NB4 (cell line): ENCODE measurements at regions not wholly inside any gene's neighbourhood (a gene's known extent, or its start where the extent isn't known, plus 50 kb on each side); places are given as distances from the start of the nearest gene placed in this dataset.
"Not testable (repeated sequence)": the region's sequence is repeated elsewhere in the genome, so short reads cannot be mapped to it uniquely, and the experiment has no call there.

Experiments
- MYC ChIP-seq: IDR thresholded peaks from 2 replicates; pipeline ENCODE4 v1.6.1; 2011; ENCODE audit warnings: low read depth, low read length
- POLR2A ChIP-seq: IDR thresholded peaks from 2 replicates; pipeline ENCODE4 v1.6.1; 2011; ENCODE audit warnings: mild to moderate bottlenecking; ENCODE audit not compliant: insufficient read length; ENCODE audit errors: extremely low read depth
- TF ChIP-seq, protein P1 (sequence below): IDR thresholded peaks from one replicate; pipeline ENCODE4 v1.5.1; 2012; ENCODE audit warnings: low read depth, low read length
- TF ChIP-seq, protein P2 (sequence below): IDR thresholded peaks from 2 replicates; pipeline ENCODE4 v1.6.1; 2011; ENCODE audit warnings: low read depth, low read length

DNA sequence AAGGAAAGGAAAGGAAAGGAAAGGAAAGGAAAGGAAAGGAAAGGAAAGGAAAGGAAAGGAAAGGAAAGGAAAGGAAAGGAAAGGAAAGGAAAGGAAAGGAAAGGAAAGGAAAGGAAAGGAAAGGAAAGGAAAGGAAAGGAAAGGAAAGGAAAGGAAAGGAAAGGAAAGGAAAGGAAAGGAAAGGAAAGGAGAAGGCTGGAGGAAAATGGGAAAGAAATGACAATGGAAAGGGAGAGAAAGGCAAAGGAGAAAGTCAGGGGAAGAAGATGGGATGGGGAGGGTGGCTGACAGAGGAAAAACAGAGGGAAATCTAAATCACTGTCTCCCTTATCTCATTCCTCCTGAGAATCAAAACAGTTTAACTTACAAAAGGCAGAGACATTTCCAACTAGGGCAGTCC, 156.3 kb downstream of the C1D start:
- TF ChIP-seq, protein P1, sequence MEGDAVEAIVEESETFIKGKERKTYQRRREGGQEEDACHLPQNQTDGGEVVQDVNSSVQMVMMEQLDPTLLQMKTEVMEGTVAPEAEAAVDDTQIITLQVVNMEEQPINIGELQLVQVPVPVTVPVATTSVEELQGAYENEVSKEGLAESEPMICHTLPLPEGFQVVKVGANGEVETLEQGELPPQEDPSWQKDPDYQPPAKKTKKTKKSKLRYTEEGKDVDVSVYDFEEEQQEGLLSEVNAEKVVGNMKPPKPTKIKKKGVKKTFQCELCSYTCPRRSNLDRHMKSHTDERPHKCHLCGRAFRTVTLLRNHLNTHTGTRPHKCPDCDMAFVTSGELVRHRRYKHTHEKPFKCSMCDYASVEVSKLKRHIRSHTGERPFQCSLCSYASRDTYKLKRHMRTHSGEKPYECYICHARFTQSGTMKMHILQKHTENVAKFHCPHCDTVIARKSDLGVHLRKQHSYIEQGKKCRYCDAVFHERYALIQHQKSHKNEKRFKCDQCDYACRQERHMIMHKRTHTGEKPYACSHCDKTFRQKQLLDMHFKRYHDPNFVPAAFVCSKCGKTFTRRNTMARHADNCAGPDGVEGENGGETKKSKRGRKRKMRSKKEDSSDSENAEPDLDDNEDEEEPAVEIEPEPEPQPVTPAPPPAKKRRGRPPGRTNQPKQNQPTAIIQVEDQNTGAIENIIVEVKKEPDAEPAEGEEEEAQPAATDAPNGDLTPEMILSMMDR = not testable (repeated sequence)
- not testable (repeated sequence) for TF ChIP-seq MYC, POLR2A
- TF ChIP-seq, protein P2, sequence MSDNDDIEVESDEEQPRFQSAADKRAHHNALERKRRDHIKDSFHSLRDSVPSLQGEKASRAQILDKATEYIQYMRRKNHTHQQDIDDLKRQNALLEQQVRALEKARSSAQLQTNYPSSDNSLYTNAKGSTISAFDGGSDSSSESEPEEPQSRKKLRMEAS = not testable (repeated sequence)
